Activated B cell treated with CpG ODN at 0.5 μM for 24 hours (primary cell): ENCODE measurements at regions not wholly inside any gene's neighbourhood (a gene's known extent, or its start where the extent isn't known, plus 50 kb on each side); places are given as distances from the start of the nearest gene placed in this dataset.

Experiments used
- ATAC-seq: fragments of 200-7000 bp; cut with Tn5 transposase; one replicate; pipeline ENCODE4 v1.10.0; 2021; ENCODE audit warnings: low read depth, mild to moderate bottlenecking, moderate library complexity
- CTCF ChIA-PET: fragments of 350-600 bp; sonication (Branson Sonifier 250); formaldehyde crosslinking; loops from one replicate; lab custom pipeline; 2021; ENCODE audit warnings: antibody characterized with exemption; lab: Charles Lee
- POLR2A ChIA-PET: fragments of 350-600 bp; sonication (Branson Sonifier 250); formaldehyde crosslinking; loops from one replicate; lab custom pipeline; 2021; ENCODE audit warnings: antibody characterized with exemption; lab: Charles Lee
- DNase-seq: peaks from one replicate; pipeline ENCODE4 v3.0.0; 2022
- H3K27ac Mint-ChIP-seq: one replicate; pipeline ENCODE4 v1.8.0; 2020; ENCODE audit warnings: mixed read lengths
- H3K27me3 Mint-ChIP-seq: one replicate; pipeline ENCODE4 v1.8.0; 2021; ENCODE audit warnings: mixed read lengths
- H3K36me3 Mint-ChIP-seq: one replicate; pipeline ENCODE4 v1.8.0; 2021; ENCODE audit warnings: low read depth, mixed read lengths
- H3K4me1 Mint-ChIP-seq: one replicate; pipeline ENCODE4 v1.8.0; 2021; ENCODE audit warnings: mixed read lengths
- H3K4me3 Mint-ChIP-seq: one replicate; pipeline ENCODE4 v1.8.0; 2020; ENCODE audit warnings: mild to moderate bottlenecking, mixed read lengths
- H3K9me3 Mint-ChIP-seq: one replicate; pipeline ENCODE4 v1.8.0; 2020; ENCODE audit warnings: mixed read lengths
- intact Hi-C: fragments of 100-400 bp; cut with micrococcal nuclease; formaldehyde crosslinking; loops from one replicate; pipeline ENCODE4 v1.15.1; 2024
- TF ChIP-seq, protein P1 (sequence below): fragments of 200-600 bp; IDR thresholded peaks from one replicate; pipeline ENCODE4 v1.8.0; 2022; ENCODE audit warnings: antibody characterized with exemption, mild to moderate bottlenecking

DNA sequence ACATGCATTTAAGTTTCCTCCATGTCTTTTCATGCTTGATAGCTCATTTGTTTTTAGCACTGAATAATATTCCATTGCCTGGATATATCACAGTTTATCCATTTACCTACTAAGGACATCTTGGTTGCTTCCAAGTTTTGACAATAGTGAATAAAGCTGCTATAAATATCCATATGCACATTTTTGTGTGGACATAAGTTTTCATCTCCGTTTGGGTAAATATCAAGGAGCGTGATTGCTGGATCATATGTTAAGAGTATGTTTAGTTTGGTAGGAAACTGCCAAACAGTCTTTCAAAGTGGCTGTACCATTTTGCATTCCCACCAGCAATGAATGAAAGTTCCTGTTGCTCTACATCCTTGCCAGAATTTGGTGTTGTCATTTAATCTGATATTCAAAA lies 172.5 kb downstream of the DHX15 start:
- Mint-ChIP-seq H3K27me3 (no peaks in the 10 kb centered on the region), H3K36me3 (no peaks in the 10 kb centered on the region), H3K4me3 (no peak overlapping the region)

DNA sequence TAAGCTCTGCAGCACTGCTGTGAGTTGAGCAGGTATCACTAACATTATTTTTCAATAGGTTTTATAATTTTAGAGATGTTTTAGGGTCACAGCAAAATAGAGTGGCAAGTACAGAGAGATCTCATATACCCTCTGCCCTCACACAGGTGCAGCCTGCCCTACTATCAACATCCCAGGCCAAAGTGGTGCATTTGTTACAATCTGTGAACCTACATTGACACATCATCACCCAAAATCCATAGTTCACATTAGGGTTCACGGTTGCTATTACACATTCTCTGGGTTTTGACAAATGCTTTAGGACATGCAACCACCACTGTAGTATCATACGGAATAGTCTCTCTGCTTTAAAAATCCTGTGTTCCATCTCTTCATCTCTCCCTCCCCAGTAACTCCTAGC lies 173.1 kb downstream of the DHX15 start:
- no peak for DNase-seq
- ChIA-PET CTCF (interaction anchor here (3.9 kb wide), 1 partner anchor 8 kb away, joined by 11 read pairs; no protein-coding TSS in a partner anchor), POLR2A (no interaction called here)
- H3K27me3 Mint-ChIP-seq, result no peaks in the 10 kb centered on the region
- intact Hi-C loops, result no loop called here
- ATAC-seq, result no peak
- no peak overlapping the region for H3K27ac Mint-ChIP-seq
- no peaks in the 10 kb centered on the region for H3K36me3 Mint-ChIP-seq
- no peak overlapping the region for H3K4me3 Mint-ChIP-seq
- no peaks in the 10 kb centered on the region for H3K9me3 Mint-ChIP-seq
- H3K4me1 Mint-ChIP-seq, result no peaks in the 10 kb centered on the region
- TF ChIP-seq, protein P1, sequence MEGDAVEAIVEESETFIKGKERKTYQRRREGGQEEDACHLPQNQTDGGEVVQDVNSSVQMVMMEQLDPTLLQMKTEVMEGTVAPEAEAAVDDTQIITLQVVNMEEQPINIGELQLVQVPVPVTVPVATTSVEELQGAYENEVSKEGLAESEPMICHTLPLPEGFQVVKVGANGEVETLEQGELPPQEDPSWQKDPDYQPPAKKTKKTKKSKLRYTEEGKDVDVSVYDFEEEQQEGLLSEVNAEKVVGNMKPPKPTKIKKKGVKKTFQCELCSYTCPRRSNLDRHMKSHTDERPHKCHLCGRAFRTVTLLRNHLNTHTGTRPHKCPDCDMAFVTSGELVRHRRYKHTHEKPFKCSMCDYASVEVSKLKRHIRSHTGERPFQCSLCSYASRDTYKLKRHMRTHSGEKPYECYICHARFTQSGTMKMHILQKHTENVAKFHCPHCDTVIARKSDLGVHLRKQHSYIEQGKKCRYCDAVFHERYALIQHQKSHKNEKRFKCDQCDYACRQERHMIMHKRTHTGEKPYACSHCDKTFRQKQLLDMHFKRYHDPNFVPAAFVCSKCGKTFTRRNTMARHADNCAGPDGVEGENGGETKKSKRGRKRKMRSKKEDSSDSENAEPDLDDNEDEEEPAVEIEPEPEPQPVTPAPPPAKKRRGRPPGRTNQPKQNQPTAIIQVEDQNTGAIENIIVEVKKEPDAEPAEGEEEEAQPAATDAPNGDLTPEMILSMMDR, result no peak

More for the DNA sequence above, 172.5 kb downstream of the DHX15 start:
- Mint-ChIP-seq H3K4me1 (no peaks in the 10 kb centered on the region), H3K9me3 (no peaks in the 10 kb centered on the region), H3K27ac (no peak overlapping the region)
- CTCF ChIA-PET, result no interaction called here
- no peak for DNase-seq
- POLR2A ChIA-PET, result no interaction called here
- no peak for ATAC-seq
- TF ChIP-seq, protein P1, result no peak
- intact Hi-C loops, result no loop called here

DNA sequence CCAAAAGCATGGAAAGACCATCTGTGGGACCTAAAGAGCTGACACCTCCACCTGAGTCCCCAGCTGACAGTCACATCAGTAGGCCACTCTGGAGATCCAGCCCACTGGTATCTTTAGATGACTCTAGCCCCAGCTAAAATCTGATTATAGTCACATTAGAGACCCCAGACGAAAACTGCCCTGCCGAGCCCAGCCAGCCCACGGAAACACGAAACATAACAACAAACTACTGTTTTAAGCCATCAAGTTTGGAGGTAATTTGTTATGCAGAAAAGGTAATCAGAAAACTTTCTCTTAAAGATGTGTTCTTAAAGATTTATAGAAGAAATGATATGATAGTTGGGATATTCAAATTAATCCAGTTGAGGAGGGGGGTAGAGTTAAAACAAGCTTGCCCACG lies 175.7 kb downstream of the DHX15 start:
- ChIA-PET CTCF (interaction anchor here (3.9 kb wide), 1 partner anchor 10 kb away, joined by 11 read pairs; no protein-coding TSS in a partner anchor), POLR2A (no interaction called here)
- H3K36me3 Mint-ChIP-seq, result no peaks in the 10 kb centered on the region
- no peak overlapping the region for H3K4me3 Mint-ChIP-seq
- no peaks in the 10 kb centered on the region for H3K9me3 Mint-ChIP-seq
- TF ChIP-seq, protein P1, result no peak
- H3K27ac Mint-ChIP-seq, result no peak overlapping the region
- no peaks in the 10 kb centered on the region for H3K27me3 Mint-ChIP-seq
- no peak for ATAC-seq
- H3K4me1 Mint-ChIP-seq, result no peaks in the 10 kb centered on the region
- no peak for DNase-seq
- intact Hi-C loops, result no loop called here

DNA sequence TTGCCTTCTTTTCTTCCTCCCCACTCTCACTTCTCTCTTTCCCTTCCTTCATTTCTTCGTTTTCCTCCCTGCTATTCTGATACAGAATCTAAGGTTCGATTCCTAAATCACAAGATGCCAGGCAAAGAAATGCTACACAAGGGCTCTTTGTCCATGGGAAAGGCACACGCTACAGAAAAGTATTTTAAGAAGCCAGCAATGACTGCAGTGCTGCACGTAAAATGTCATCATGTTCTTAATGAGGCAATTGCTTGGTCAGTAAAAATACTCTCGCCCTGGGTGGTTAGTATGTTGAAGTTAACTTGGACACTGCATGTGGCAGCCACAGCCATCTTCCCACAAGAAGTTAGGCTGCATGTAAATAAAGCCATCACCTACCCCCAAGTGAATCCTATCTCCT lies 178.4 kb downstream of the DHX15 start:
- no peak overlapping the region for H3K4me3 Mint-ChIP-seq
- no peak overlapping the region for H3K27ac Mint-ChIP-seq
- ATAC-seq, result no peak
- intact Hi-C loops, result no loop called here
- TF ChIP-seq, protein P1, result no peak
- CTCF ChIA-PET, result no interaction called here
- POLR2A ChIA-PET, result no interaction called here
- no peaks in the 10 kb centered on the region for H3K27me3 Mint-ChIP-seq
- H3K9me3 Mint-ChIP-seq, result no peaks in the 10 kb centered on the region
- H3K36me3 Mint-ChIP-seq, result no peaks in the 10 kb centered on the region
- H3K4me1 Mint-ChIP-seq, result no peaks in the 10 kb centered on the region
- DNase-seq, result no peak

DNA sequence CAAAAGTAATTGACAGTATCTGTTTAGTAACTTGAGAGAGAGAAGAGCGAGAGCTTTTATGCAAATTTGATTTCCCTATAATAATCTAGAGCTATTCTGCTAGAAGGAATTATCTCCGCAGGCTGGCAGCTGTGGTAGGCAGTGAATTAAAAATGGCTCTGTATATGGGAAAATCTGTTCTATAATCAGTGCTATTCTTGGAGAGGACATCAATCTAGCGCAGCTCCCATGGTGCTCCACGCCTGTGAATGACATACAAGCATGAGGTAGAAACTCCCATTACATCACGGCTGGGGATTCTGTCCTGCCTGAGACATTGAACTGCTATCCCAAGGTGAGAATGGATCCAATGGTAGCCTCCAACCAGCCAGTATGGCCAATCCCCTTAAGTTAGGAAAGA lies 179.0 kb downstream of the DHX15 start:
- Mint-ChIP-seq H3K27me3 (no peaks in the 10 kb centered on the region), H3K27ac (no peak overlapping the region), H3K4me3 (no peak overlapping the region), H3K4me1 (no peaks in the 10 kb centered on the region), H3K9me3 (no peaks in the 10 kb centered on the region), H3K36me3 (no peaks in the 10 kb centered on the region)
- intact Hi-C loops, result no loop called here
- DNase-seq (no peak), ATAC-seq (no peak)
- POLR2A ChIA-PET, result no interaction called here
- TF ChIP-seq, protein P1, result no peak
- CTCF ChIA-PET, result no interaction called here
